Breast epithelium (tissue), 4 donors: ENCODE measurements at regions not wholly inside any gene's neighbourhood (a gene's known extent, or its start where the extent isn't known, plus 50 kb on each side); places are given as distances from the start of the nearest gene placed in this dataset.

ENCODE experiments used
- DNase-seq, 2 donors: peaks; one replicate each; pipeline ENCODE4 v3.0.0-alpha.2; 2019; ENCODE audit warnings: low spot score in 2 of 2
- H3K27ac ChIP-seq, 2 donors: fragments of 200-600 bp; sonication (generic) in 1 of 2; one replicate each; pipeline ENCODE4 v1.5.1; 2016 to 2019; ENCODE audit warnings: mild to moderate bottlenecking in 1 of 2
- H3K27me3 ChIP-seq, 2 donors: fragments of 200-600 bp; sonication (generic) in 1 of 2; one replicate each; pipeline versions ENCODE4 v1.5.1 to v1.6.0; 2017 to 2019; ENCODE audit warnings: control low read depth in 1 of 2, mild to moderate bottlenecking in 1 of 2
- H3K36me3 ChIP-seq: fragments of 200-600 bp; one replicate; pipeline ENCODE4 v1.5.1; 2019
- H3K4me1 ChIP-seq, 2 donors: fragments of 200-600 bp; sonication (generic); one replicate each; pipeline ENCODE4 v1.5.1; 2016 to 2019; ENCODE audit warnings: control low read depth in 1 of 2
- H3K4me3 ChIP-seq, 3 donors: fragments of 200-600 bp; sonication (generic); 1 replicate in 2 of 3; 2 replicates in 1 of 3; pipeline ENCODE4 v1.5.1; 2016 to 2019; ENCODE audit warnings: mild to moderate bottlenecking in 3 of 3, moderate library complexity in 2 of 3
- H3K9me3 ChIP-seq, 2 donors: fragments of 200-600 bp; sonication (generic) in 1 of 2; one replicate each; pipeline ENCODE4 v1.5.1; 2016 to 2019; ENCODE audit warnings: control low read depth in 1 of 2
- POLR2A ChIP-seq: fragments of 450-650 bp; IDR thresholded peaks from one replicate; pipeline ENCODE4 v1.6.1; 2016; ENCODE audit warnings: antibody characterized with exemption, mild to moderate bottlenecking, moderate library complexity
- POLR2AphosphoS5 ChIP-seq, 3 donors: sonication (generic); formaldehyde crosslinking; IDR thresholded peaks; one replicate each; pipeline ENCODE4 v1.6.1; 2017; ENCODE audit warnings: antibody characterized with exemption in 3 of 3
- intact Hi-C: fragments of 100-400 bp; cut with DNase I; formaldehyde crosslinking; loops from one replicate; pipeline ENCODE4 v1.15.1; 2023; ENCODE audit warnings: low total_unique reads
- TF ChIP-seq, protein P1 (sequence below), 3 donors: fragments of 450-650 bp; IDR thresholded peaks; one replicate each; pipeline ENCODE4 v1.5.1; 2016 to 2017; ENCODE audit warnings: antibody characterized with exemption in 3 of 3, mild to moderate bottlenecking in 3 of 3, moderate library complexity in 3 of 3

DNA sequence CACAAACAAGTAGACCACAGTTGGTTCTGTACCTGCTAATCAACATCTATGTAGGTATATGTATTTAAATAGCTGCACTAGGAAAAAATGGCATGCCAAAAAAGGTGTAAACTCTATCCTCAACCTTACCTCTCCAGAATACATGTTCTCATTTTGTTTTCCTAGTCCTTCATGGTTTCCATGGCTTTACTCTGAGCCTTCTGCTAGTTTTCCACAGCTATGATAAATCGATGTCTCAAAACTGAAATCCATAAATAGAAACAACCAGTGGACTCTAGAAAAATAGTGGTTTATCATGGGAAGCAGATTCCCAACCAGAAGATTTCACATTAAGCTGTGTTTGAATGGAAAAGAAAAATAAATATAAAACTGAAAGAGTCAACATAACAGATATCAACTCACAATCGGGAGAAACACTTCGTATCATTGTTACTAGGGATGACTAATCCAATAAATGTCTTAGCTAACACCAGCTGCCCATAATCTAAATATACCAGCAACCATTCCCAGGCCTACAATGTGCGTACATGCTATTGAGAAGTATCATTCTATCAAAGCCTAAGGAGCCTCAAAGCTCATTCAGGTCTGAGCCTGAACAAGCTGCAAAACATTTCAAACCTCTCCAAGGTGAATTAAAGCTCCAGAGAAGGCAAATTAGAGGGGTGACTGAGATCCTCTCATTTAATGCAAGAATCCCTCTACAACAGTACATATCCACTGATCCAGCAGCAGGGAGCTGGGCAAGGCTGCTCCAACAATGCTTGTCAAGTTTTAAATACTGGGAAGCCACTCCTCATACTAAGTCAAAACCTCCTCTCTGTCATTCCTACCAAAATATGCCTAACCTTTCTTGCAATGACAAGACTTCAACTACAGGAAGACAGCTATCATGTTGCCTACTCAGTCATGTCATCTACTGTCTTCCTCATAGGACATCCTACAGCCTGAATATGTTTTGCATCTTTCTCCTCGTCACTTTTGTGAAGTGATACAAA lies 90.2 kb downstream of the KCTD12 start:
- no peak for DNase-seq
- no peaks in the 10 kb centered on the region for H3K9me3 ChIP-seq
- H3K4me3 ChIP-seq, result no peak overlapping the region
- H3K36me3 ChIP-seq, result no peaks in the 10 kb centered on the region
- no peak overlapping the region for H3K27ac ChIP-seq
- TF ChIP-seq, protein P1, sequence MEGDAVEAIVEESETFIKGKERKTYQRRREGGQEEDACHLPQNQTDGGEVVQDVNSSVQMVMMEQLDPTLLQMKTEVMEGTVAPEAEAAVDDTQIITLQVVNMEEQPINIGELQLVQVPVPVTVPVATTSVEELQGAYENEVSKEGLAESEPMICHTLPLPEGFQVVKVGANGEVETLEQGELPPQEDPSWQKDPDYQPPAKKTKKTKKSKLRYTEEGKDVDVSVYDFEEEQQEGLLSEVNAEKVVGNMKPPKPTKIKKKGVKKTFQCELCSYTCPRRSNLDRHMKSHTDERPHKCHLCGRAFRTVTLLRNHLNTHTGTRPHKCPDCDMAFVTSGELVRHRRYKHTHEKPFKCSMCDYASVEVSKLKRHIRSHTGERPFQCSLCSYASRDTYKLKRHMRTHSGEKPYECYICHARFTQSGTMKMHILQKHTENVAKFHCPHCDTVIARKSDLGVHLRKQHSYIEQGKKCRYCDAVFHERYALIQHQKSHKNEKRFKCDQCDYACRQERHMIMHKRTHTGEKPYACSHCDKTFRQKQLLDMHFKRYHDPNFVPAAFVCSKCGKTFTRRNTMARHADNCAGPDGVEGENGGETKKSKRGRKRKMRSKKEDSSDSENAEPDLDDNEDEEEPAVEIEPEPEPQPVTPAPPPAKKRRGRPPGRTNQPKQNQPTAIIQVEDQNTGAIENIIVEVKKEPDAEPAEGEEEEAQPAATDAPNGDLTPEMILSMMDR (IDR thresholded peaks at IDR 0.05), result no peak
- TF ChIP-seq POLR2AphosphoS5 (IDR thresholded peaks at IDR 0.05) (no peak), POLR2A (no peak)
- H3K4me1 ChIP-seq, result no peaks in the 10 kb centered on the region
- intact Hi-C loops, result no loop called here
- H3K27me3 ChIP-seq, result no peaks in the 10 kb centered on the region

DNA sequence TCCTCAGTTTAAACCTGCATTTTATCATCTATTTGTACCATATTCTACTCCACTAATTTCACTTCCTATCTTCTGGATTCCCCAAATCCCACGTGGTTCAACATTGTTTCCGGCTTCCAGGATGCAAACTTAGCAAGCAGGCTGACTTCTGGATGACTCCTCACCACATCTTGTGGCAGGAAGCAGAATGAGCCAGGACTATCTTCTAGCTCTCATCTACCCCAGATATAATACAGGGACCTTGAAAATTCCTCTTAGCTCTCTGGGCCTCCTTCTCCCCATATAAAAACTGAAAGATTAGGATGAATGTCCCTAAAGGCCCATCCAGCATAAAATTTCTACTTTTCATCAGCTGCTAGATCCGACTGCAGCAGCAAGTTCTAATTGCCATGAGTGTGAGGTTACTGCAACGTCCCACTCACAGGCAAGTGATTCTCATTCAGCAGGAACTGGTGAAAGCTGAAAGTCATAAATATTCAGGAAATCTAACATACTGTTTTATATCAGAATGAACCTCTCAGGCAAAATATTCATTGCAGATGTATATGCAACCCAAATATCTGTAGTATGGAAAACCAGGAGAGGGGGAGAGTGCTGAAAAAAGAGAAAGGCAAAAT lies 93.4 kb downstream of the KCTD12 start:
- intact Hi-C loops, result no loop called here
- DNase-seq, result no peak

DNA sequence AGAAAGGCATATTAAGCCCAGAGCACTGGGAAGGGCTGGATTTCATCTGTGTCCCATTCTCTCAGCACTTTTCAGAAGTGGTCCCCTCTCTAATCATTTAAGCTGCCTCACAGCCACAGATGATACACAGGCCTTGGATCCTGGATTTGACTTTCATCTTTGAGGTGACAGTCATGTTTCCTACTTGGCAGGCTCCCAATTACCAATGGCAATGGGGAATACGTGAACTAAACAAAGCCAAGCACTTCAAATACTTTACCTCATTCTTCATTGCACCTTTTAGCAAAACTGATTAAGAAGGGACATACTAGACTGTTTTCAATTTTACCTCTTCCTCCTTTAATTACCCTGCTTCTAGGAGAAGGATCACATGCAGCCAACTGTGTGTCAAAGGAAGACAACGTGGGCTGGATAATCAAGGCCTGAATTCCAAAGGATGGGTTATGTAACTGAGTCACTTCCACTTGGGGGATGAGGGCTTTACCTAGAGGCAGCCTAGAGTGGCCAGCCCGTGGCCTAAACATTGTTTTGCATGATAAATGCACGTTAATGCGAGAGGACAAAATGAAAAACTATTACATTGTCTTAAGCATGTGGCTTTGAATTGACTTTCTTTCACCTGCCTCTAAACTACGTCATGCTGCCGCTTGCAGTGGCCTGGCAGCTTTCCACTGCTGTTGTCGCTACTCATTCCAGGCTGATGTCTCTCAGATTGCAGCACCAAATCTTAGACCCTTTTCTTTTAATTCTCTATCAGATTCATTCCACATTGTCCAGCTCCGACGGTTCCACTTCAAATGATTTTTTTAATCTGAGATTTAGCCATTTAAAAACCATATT lies 95.0 kb downstream of the KCTD12 start:
- no peaks in the 10 kb centered on the region for H3K4me1 ChIP-seq
- no peaks in the 10 kb centered on the region for H3K9me3 ChIP-seq
- no peak for DNase-seq
- H3K27me3 ChIP-seq, result no peaks in the 10 kb centered on the region
- TF ChIP-seq POLR2AphosphoS5 (IDR thresholded peaks at IDR 0.05), result no peak
- TF ChIP-seq, protein P1 (IDR thresholded peaks at IDR 0.05), result no peak
- TF ChIP-seq POLR2A, result no peak
- no peak overlapping the region for H3K4me3 ChIP-seq
- no peaks in the 10 kb centered on the region for H3K36me3 ChIP-seq
- H3K27ac ChIP-seq, result peak overlapping the region; percentile 19 to 22
- intact Hi-C loops, result no loop called here

More for the DNA sequence above, 93.4 kb downstream of the KCTD12 start:
- H3K4me1 ChIP-seq, result no peaks in the 10 kb centered on the region
- no peak overlapping the region for H3K4me3 ChIP-seq
- no peaks in the 10 kb centered on the region for H3K9me3 ChIP-seq
- H3K27me3 ChIP-seq, result no peaks in the 10 kb centered on the region
- H3K27ac ChIP-seq, result peak overlapping the region; percentile 33 to 41
- H3K36me3 ChIP-seq, result no peaks in the 10 kb centered on the region
- TF ChIP-seq POLR2AphosphoS5 (IDR thresholded peaks at IDR 0.05) (peak in 1 of 3 donors; percentile 21), POLR2A (no peak)
- TF ChIP-seq, protein P1 (IDR thresholded peaks at IDR 0.05), result no peak

DNA sequence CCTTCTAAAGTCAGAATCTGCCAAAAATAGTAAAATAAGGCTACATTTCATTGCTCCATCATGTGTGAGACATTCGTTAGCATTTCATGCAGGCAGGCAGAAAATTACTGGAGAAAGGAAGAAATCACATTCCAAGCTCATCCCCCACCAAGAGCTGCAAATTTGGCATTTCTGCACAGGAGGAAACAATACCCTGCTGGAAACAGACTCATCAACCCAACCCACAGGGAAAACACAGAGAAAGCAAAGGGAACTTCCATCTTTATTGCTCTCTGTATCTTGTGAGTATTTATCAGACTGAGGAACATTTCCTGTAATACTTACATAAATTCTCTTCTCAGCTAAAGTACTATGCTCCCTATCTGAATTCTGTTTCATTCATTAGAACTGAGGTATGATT lies 95.7 kb downstream of the KCTD12 start:
- DNase-seq, result no peak
- no peaks in the 10 kb centered on the region for H3K27me3 ChIP-seq
- no peaks in the 10 kb centered on the region for H3K36me3 ChIP-seq
- no peaks in the 10 kb centered on the region for H3K9me3 ChIP-seq
- no peaks in the 10 kb centered on the region for H3K4me1 ChIP-seq
- TF ChIP-seq, protein P1 (IDR thresholded peaks at IDR 0.05), result no peak
- TF ChIP-seq POLR2AphosphoS5 (IDR thresholded peaks at IDR 0.05), result no peak
- TF ChIP-seq POLR2A, result no peak
- no peak overlapping the region for H3K4me3 ChIP-seq
- peak overlapping the region; percentile 19 to 22 for H3K27ac ChIP-seq
- intact Hi-C loops, result no loop called here
